Thoracic aorta (tissue), 2 donors: ENCODE measurements at regions not wholly inside any gene's neighbourhood (a gene's known extent, or its start where the extent isn't known, plus 50 kb on each side); places are given as distances from the start of the nearest gene placed in this dataset.

ENCODE experiments used
- ATAC-seq: fragments of 150-250 bp; one replicate; pipeline ENCODE4 v1.8.0; 2017; ENCODE audit warnings: low read depth; ENCODE audit not compliant: insufficient number of reproducible peaks, low FRiP score
- DNase-seq: peaks from one replicate; pipeline ENCODE4 v3.0.0-alpha.2; 2020; ENCODE audit warnings: low spot score
- H3K27ac ChIP-seq, 2 donors: fragments of 200-600 bp; sonication (generic); 1 replicate in 1 of 2; 2 replicates in 1 of 2; pipeline ENCODE4 v1.5.1; 2016; ENCODE audit warnings: mild to moderate bottlenecking in 2 of 2, moderate library complexity in 2 of 2
- H3K27me3 ChIP-seq: fragments of 200-600 bp; sonication (generic); replicated peaks from 2 replicates; pipeline ENCODE4 v1.6.0; 2016; ENCODE audit warnings: mild to moderate bottlenecking; ENCODE audit not compliant: insufficient read depth
- H3K36me3 ChIP-seq: fragments of 200-600 bp; sonication (generic); one replicate; pipeline ENCODE4 v1.5.1; 2016
- H3K4me1 ChIP-seq, 2 donors: fragments of 200-600 bp; sonication (generic); 1 replicate in 1 of 2; 2 replicates in 1 of 2; pipeline versions ENCODE4 v1.5.1 to v1.6.0; 2016; ENCODE audit warnings: low read depth in 2 of 2, mild to moderate bottlenecking in 1 of 2; ENCODE audit not compliant: control insufficient read depth in 1 of 2
- H3K4me3 ChIP-seq: fragments of 200-600 bp; sonication (generic); 2 replicates; pipeline ENCODE4 v1.5.1; 2016; ENCODE audit warnings: mild to moderate bottlenecking
- H3K9me3 ChIP-seq: fragments of 200-600 bp; sonication (generic); 2 replicates; pipeline ENCODE4 v1.5.1; 2016
- TF ChIP-seq, protein P1 (sequence below): fragments of 200-600 bp; sonication (generic); IDR thresholded peaks from one replicate; pipeline ENCODE4 v1.5.1; 2019; ENCODE audit warnings: antibody characterized with exemption

GRCh38 chr9:135240222-135240621 is 152.8 kb downstream of the OLFM1 start:
- no peaks in the 10 kb centered on the region for H3K9me3 ChIP-seq
- no peak for ATAC-seq
- H3K4me1 ChIP-seq: no peaks in the 10 kb centered on the region
- DNase-seq: no peak
- H3K27me3 ChIP-seq: no peaks in the 10 kb centered on the region
- H3K27ac ChIP-seq: no peak overlapping the region
- no peaks in the 10 kb centered on the region for H3K36me3 ChIP-seq
- TF ChIP-seq, protein P1, sequence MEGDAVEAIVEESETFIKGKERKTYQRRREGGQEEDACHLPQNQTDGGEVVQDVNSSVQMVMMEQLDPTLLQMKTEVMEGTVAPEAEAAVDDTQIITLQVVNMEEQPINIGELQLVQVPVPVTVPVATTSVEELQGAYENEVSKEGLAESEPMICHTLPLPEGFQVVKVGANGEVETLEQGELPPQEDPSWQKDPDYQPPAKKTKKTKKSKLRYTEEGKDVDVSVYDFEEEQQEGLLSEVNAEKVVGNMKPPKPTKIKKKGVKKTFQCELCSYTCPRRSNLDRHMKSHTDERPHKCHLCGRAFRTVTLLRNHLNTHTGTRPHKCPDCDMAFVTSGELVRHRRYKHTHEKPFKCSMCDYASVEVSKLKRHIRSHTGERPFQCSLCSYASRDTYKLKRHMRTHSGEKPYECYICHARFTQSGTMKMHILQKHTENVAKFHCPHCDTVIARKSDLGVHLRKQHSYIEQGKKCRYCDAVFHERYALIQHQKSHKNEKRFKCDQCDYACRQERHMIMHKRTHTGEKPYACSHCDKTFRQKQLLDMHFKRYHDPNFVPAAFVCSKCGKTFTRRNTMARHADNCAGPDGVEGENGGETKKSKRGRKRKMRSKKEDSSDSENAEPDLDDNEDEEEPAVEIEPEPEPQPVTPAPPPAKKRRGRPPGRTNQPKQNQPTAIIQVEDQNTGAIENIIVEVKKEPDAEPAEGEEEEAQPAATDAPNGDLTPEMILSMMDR: no peak
- no peak overlapping the region for H3K4me3 ChIP-seq

GRCh38 chr9:135240871-135241311 is 153.4 kb downstream of the OLFM1 start:
- H3K27me3 ChIP-seq: no peaks in the 10 kb centered on the region
- no peaks in the 10 kb centered on the region for H3K36me3 ChIP-seq
- no peak overlapping the region for H3K27ac ChIP-seq
- H3K4me1 ChIP-seq: no peaks in the 10 kb centered on the region
- no peak for DNase-seq
- ATAC-seq: no peak
- H3K4me3 ChIP-seq: no peak overlapping the region
- TF ChIP-seq, protein P1: no peak
- H3K9me3 ChIP-seq: no peaks in the 10 kb centered on the region

DNA sequence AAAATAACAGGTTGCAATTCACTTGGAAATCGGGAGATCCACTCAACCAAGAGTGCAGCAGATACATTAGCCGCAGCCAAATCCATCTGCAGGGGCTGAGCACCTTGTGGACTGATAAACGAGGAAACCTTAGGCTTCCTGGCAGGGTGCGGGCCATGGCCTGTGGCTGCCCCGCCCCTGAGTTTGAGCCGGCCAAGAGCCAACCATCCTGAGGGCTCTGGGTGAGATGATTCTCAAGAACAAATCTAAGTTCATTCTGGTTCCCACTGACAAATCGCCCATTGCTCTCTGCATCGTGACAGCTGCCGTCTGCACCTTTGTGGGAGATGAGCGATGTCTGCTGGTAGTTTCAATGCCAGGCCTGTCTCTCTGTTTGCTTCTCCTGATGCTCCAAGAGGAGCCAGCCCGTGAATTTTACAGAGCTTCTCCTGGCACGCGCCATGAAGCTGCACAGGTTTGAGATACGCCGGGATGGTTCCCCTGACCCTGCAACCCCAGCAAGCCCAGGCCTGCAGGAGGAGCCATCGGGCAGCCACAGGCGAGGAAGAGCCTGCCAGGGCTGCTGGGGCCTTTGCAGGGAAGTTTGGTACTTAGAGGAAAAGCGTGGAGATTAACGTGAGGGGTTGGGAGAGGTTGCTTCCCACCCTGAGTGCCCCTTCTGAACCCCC is 154.0 kb downstream of the OLFM1 start:
- no peak overlapping the region for H3K27ac ChIP-seq
- no peaks in the 10 kb centered on the region for H3K36me3 ChIP-seq
- no peaks in the 10 kb centered on the region for H3K9me3 ChIP-seq
- no peaks in the 10 kb centered on the region for H3K27me3 ChIP-seq
- H3K4me3 ChIP-seq: no peak overlapping the region
- DNase-seq (no peak), ATAC-seq (no peak)
- TF ChIP-seq, protein P1: no peak
- no peaks in the 10 kb centered on the region for H3K4me1 ChIP-seq

GRCh38 chr9:135242049-135242396 is 154.6 kb downstream of the OLFM1 start:
- no peaks in the 10 kb centered on the region for H3K27me3 ChIP-seq
- H3K27ac ChIP-seq: no peak overlapping the region
- DNase-seq: no peak

GRCh38 chr9:135242406-135242805 is 154.9 kb downstream of the OLFM1 start:
- H3K4me3 ChIP-seq: no peak overlapping the region
- H3K4me1 ChIP-seq: no peaks in the 10 kb centered on the region
- H3K27ac ChIP-seq: no peak overlapping the region
- no peak for ATAC-seq
- H3K9me3 ChIP-seq: no peaks in the 10 kb centered on the region
- no peaks in the 10 kb centered on the region for H3K27me3 ChIP-seq
- TF ChIP-seq, protein P1: no peak
- no peak for DNase-seq
- no peaks in the 10 kb centered on the region for H3K36me3 ChIP-seq

More at GRCh38 chr9:135242049-135242396, 154.6 kb downstream of the OLFM1 start:
- ATAC-seq: no peak
- Histone ChIP-seq H3K36me3 (no peaks in the 10 kb centered on the region), H3K4me1 (no peaks in the 10 kb centered on the region), H3K9me3 (no peaks in the 10 kb centered on the region), H3K4me3 (no peak overlapping the region)
- TF ChIP-seq, protein P1: no peak
